Caco-2 (cell line): ENCODE measurements at regions not wholly inside any gene's neighbourhood (a gene's known extent, or its start where the extent isn't known, plus 50 kb on each side); places are given as distances from the start of the nearest gene placed in this dataset.

Experiments
- BruUV-seq: library from RNA; stranded (reverse); fragments of 400-500 nt; replicated peaks from 2 replicates; lab custom pipeline; 2021; lab: Mats Ljungman, UMichigan
- CTCF ChIA-PET: fragments of 300-600 bp; sonication (Branson Sonifier 250); formaldehyde crosslinking; loops from one replicate; lab custom pipeline; 2022; ENCODE audit warnings: antibody characterized with exemption; lab: Charles Lee
- POLR2A ChIA-PET: fragments of 300-600 bp; sonication (Branson Sonifier 250); formaldehyde crosslinking; loops from one replicate; lab custom pipeline; 2022; ENCODE audit warnings: antibody characterized with exemption; lab: Charles Lee
- DNase-seq, 2 experiments: peaks; one replicate each; pipeline versions ENCODE4 v3.0.0 to v3.0.0-alpha.2; 2020 to 2022
- H3K27me3 ChIP-seq: replicated peaks from 2 replicates; pipeline ENCODE4 v1.6.0; 2011; ENCODE audit warnings: low read length; ENCODE audit not compliant: control insufficient read depth, insufficient read depth
- H3K36me3 ChIP-seq: 2 replicates; pipeline ENCODE4 v1.5.1; 2011; ENCODE audit warnings: low read length; ENCODE audit not compliant: control insufficient read depth, insufficient read depth
- H3K4me1 ChIP-seq: fragments of 250-450 bp; sonication (Bioruptor Pico); 2 replicates; pipeline ENCODE4 v1.5.1; 2020; ENCODE audit warnings: mild to moderate bottlenecking
- H3K4me3 ChIP-seq: 2 replicates; pipeline ENCODE4 v1.5.1; 2011; ENCODE audit warnings: low read depth, mild to moderate bottlenecking, control low read depth, low read length
- H3K9me3 ChIP-seq: fragments of 250-450 bp; sonication (Bioruptor Pico); 2 replicates; pipeline ENCODE4 v1.5.1; 2020; ENCODE audit warnings: mild to moderate bottlenecking, moderate library complexity
- H3K27ac Mint-ChIP-seq: one replicate; pipeline ENCODE4 v1.8.0; 2022; ENCODE audit warnings: mixed read lengths; ENCODE audit not compliant: unreplicated experiment
- H3K27me3 Mint-ChIP-seq: one replicate; pipeline ENCODE4 v1.8.0; 2022; ENCODE audit warnings: mixed read lengths; ENCODE audit not compliant: insufficient read depth, unreplicated experiment
- H3K36me3 Mint-ChIP-seq: one replicate; pipeline ENCODE4 v1.8.0; 2022; ENCODE audit warnings: mild to moderate bottlenecking, mixed read lengths; ENCODE audit not compliant: insufficient read depth, unreplicated experiment
- H3K4me1 Mint-ChIP-seq: one replicate; pipeline ENCODE4 v1.8.0; 2022; ENCODE audit warnings: low read depth, mixed read lengths; ENCODE audit not compliant: unreplicated experiment
- H3K4me3 Mint-ChIP-seq: one replicate; pipeline ENCODE4 v1.8.0; 2022; ENCODE audit warnings: mild to moderate bottlenecking, moderate library complexity, mixed read lengths; ENCODE audit not compliant: unreplicated experiment
- H3K9me3 Mint-ChIP-seq: one replicate; pipeline ENCODE4 v1.8.0; 2022; ENCODE audit warnings: mixed read lengths; ENCODE audit not compliant: unreplicated experiment
- CTCF ChIP-seq, 2 experiments: fragments of 200-600 bp in 1 of 2; IDR thresholded peaks; 1 replicate in 1 of 2; 2 replicates in 1 of 2; pipeline versions ENCODE4 v1.5.1 to v1.8.0; 2011 to 2022; ENCODE audit warnings: antibody characterized with exemption in 1 of 2, control low read depth in 1 of 2, inconsistent platforms in 1 of 2, low read depth in 1 of 2, low read length in 1 of 2, mild to moderate bottlenecking in 1 of 2, moderate library complexity in 1 of 2; ENCODE audit not compliant: insufficient read depth in 1 of 2, severe bottlenecking in 1 of 2, unreplicated experiment in 1 of 2
- intact Hi-C: fragments of 100-400 bp; cut with micrococcal nuclease; formaldehyde crosslinking; loops from one replicate; pipeline ENCODE4 v1.10.0; 2022; ENCODE audit not compliant: unreplicated experiment

- Histone ChIP-seq H3K36me3 (no peaks in the 10 kb centered on the region), H3K27me3 (no peaks in the 10 kb centered on the region), H3K4me3 (no peak overlapping the region), H3K9me3 (no peaks in the 10 kb centered on the region), H3K4me1 (no peaks in the 10 kb centered on the region)
- intact Hi-C loops, result no loop called here
- H3K4me1 Mint-ChIP-seq, result peaks cover 6% of the 10 kb centered on the region
- H3K27me3 Mint-ChIP-seq, result no peaks in the 10 kb centered on the region
- H3K36me3 Mint-ChIP-seq, result peaks cover 6% of the 10 kb centered on the region
- H3K27ac Mint-ChIP-seq, result no peak overlapping the region
- H3K4me3 Mint-ChIP-seq, result no peak overlapping the region
- CTCF ChIA-PET, result no interaction called here
- no peak for TF ChIP-seq CTCF (IDR thresholded peaks at IDR 0.05; ENCODE audit: insufficient read depth in 1 of 2, low read depth in 1 of 2, low read length in 1 of 2, severe bottlenecking in 1 of 2, unreplicated experiment in 1 of 2)
- no peak for DNase-seq
- POLR2A ChIA-PET, result no interaction called here
- no peaks in the 10 kb centered on the region for H3K9me3 Mint-ChIP-seq
- BruUV-seq, result no TSS peak
These were observed 121.6 kb upstream of the BEND6 start for GRCh38 chr6:56833127-56833791.

- TF ChIP-seq CTCF (IDR thresholded peaks at IDR 0.05; ENCODE audit: insufficient read depth in 1 of 2, low read depth in 1 of 2, low read length in 1 of 2, severe bottlenecking in 1 of 2, unreplicated experiment in 1 of 2), result no peak
- intact Hi-C loops, result no loop called here
- H3K36me3 ChIP-seq, result no peaks in the 10 kb centered on the region
- ChIA-PET POLR2A (no interaction called here), CTCF (no interaction called here)
- H3K27me3 ChIP-seq, result no peaks in the 10 kb centered on the region
- Mint-ChIP-seq H3K9me3 (no peaks in the 10 kb centered on the region), H3K4me1 (peaks cover 2% of the 10 kb centered on the region), H3K36me3 (peaks cover 2% of the 10 kb centered on the region), H3K4me3 (no peak overlapping the region), H3K27me3 (no peaks in the 10 kb centered on the region), H3K27ac (no peak overlapping the region)
- H3K9me3 ChIP-seq, result no peaks in the 10 kb centered on the region
- no peaks in the 10 kb centered on the region for H3K4me1 ChIP-seq
- H3K4me3 ChIP-seq, result no peak overlapping the region
- no TSS peak for BruUV-seq
- DNase-seq, result no peak
These were observed 122.7 kb upstream of the BEND6 start for GRCh38 chr6:56832225-56832624.

DNA sequence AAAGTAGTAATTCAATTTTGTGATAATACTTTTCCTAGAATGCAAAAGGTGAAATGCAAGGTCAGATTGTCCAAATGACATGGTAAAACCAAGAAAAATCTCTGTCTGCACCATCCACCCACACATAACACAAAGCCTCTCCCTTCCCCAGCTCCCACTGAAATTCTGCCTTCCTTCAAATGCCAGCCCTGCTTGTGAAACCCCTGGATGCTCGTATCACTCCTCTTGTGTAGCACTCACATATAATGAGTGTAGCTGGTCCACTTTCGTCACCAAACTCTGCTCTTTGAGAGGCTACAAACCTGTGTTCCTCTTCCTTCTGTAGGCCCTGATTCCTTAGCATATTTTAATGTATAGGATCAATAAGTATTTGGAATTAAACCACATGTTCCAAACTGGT lies 123.6 kb upstream of the BEND6 start:
- no peaks in the 10 kb centered on the region for H3K4me1 ChIP-seq
- H3K9me3 Mint-ChIP-seq, result no peaks in the 10 kb centered on the region
- no peaks in the 10 kb centered on the region for H3K36me3 Mint-ChIP-seq
- TF ChIP-seq CTCF (IDR thresholded peaks at IDR 0.05; ENCODE audit: insufficient read depth in 1 of 2, low read depth in 1 of 2, low read length in 1 of 2, severe bottlenecking in 1 of 2, unreplicated experiment in 1 of 2), result no peak
- intact Hi-C loops, result no loop called here
- H3K4me1 Mint-ChIP-seq, result no peaks in the 10 kb centered on the region
- ChIA-PET POLR2A (no interaction called here), CTCF (no interaction called here)
- no peak overlapping the region for H3K27ac Mint-ChIP-seq
- H3K27me3 Mint-ChIP-seq, result no peaks in the 10 kb centered on the region
- DNase-seq, result no peak
- H3K4me3 ChIP-seq, result no peak overlapping the region
- H3K9me3 ChIP-seq, result no peaks in the 10 kb centered on the region
- H3K4me3 Mint-ChIP-seq, result no peak overlapping the region
- no peaks in the 10 kb centered on the region for H3K27me3 ChIP-seq
- BruUV-seq, result no TSS peak
- H3K36me3 ChIP-seq, result no peaks in the 10 kb centered on the region
